SK-N-SH treated with all-trans-retinoic acid at 6 μM for 48 hours (cell line): ENCODE measurements at regions not wholly inside any gene's neighbourhood (a gene's known extent, or its start where the extent isn't known, plus 50 kb on each side); places are given as distances from the start of the nearest gene placed in this dataset.

ENCODE experiments used
- ARNTL ChIP-seq: fragments of 450-650 bp; formaldehyde crosslinking; IDR thresholded peaks from 2 replicates; pipeline ENCODE4 v1.5.0; 2020; ENCODE audit warnings: low read depth, mild to moderate bottlenecking, moderate library complexity, borderline replicate concordance
- CSDC2 ChIP-seq: fragments of 250-450 bp; sonication (Bioruptor Pico); IDR thresholded peaks from 2 replicates; pipeline ENCODE4 v1.5.0; 2020; ENCODE audit warnings: mild to moderate bottlenecking, moderate library complexity
- ESRRG ChIP-seq: fragments of 250-450 bp; sonication (Bioruptor Pico); IDR thresholded peaks from 2 replicates; pipeline ENCODE4 v1.6.1; 2021; ENCODE audit warnings: mild to moderate bottlenecking
- ISL1 ChIP-seq: fragments of 250-450 bp; sonication (Bioruptor Pico); IDR thresholded peaks from 2 replicates; pipeline ENCODE4 v2.1.2; 2022; ENCODE audit warnings: mild to moderate bottlenecking, moderate library complexity
- OSR1 ChIP-seq: fragments of 250-450 bp; sonication (Bioruptor Pico); IDR thresholded peaks from 2 replicates; pipeline ENCODE4 v1.8.0; 2022; ENCODE audit warnings: moderate library complexity, mild to moderate bottlenecking, inconsistent platforms
- RARB ChIP-seq: fragments of 250-450 bp; sonication (Bioruptor Pico); IDR thresholded peaks from 2 replicates; pipeline ENCODE4 v1.8.0; 2021; ENCODE audit warnings: mild to moderate bottlenecking, moderate library complexity
- TOX ChIP-seq: fragments of 250-450 bp; sonication (Bioruptor Pico); IDR thresholded peaks from 2 replicates; pipeline ENCODE4 v1.8.0; 2021; ENCODE audit warnings: mild to moderate bottlenecking, moderate library complexity, borderline replicate concordance
- ZFP3 ChIP-seq: fragments of 250-450 bp; sonication (Bioruptor Pico); IDR thresholded peaks from 2 replicates; pipeline ENCODE4 v1.5.0; 2020; ENCODE audit warnings: mild to moderate bottlenecking, moderate library complexity
- ZFP30 ChIP-seq: fragments of 450-650 bp; formaldehyde crosslinking; IDR thresholded peaks from 2 replicates; pipeline ENCODE4 v1.5.0; 2022; ENCODE audit warnings: mild to moderate bottlenecking, moderate library complexity
- ZNF565 ChIP-seq: fragments of 450-650 bp; formaldehyde crosslinking; conservative IDR thresholded peaks from 2 replicates; pipeline ENCODE4 v1.5.0; 2020; ENCODE audit warnings: low read depth, mild to moderate bottlenecking, moderate library complexity
- ZNF70 ChIP-seq: fragments of 450-650 bp; formaldehyde crosslinking; IDR thresholded peaks from 2 replicates; pipeline ENCODE4 v1.5.0; 2020; ENCODE audit warnings: mild to moderate bottlenecking, moderate library complexity
- ZNF8 ChIP-seq: fragments of 450-650 bp; formaldehyde crosslinking; IDR thresholded peaks from 2 replicates; pipeline ENCODE4 v1.5.0; 2020; ENCODE audit warnings: mild to moderate bottlenecking, moderate library complexity
- TF ChIP-seq, protein P1 (sequence below): fragments of 250-450 bp; sonication (Bioruptor Pico); IDR thresholded peaks from 2 replicates; pipeline ENCODE4 v1.5.0; 2020; ENCODE audit warnings: mild to moderate bottlenecking, moderate library complexity
- TF ChIP-seq, protein P2 (sequence below): fragments of 250-450 bp; sonication (Bioruptor Pico); IDR thresholded peaks from 2 replicates; pipeline ENCODE4 v1.8.0; 2021; ENCODE audit warnings: low read depth, mild to moderate bottlenecking, moderate library complexity, borderline replicate concordance

DNA sequence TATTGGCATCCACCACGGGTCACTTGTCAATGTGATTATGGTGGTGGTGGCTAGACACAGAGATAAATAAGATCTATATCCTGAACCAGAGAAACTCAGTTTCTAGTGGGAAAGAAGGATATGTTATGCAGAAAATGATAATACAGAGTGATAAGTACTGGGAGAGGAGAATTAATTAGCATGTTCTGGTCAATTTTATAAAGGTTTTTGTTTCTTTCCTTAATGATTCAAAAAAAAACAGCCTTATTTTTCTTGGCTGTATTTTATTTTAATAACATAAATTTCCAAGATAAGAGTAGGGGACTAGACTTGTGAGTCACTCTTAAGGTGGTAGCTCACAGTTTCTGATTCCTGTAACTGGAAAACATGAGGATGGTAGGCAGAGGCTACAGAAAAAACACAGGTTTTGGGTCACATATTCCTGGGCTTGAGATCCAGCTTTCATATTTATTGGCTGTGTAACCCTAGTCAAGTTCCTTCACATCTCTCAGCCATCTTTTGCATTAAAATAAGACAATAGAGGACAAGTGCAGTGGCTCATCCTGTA, 350.3 kb upstream of the RPS23 start:
- TF ChIP-seq, protein P1, sequence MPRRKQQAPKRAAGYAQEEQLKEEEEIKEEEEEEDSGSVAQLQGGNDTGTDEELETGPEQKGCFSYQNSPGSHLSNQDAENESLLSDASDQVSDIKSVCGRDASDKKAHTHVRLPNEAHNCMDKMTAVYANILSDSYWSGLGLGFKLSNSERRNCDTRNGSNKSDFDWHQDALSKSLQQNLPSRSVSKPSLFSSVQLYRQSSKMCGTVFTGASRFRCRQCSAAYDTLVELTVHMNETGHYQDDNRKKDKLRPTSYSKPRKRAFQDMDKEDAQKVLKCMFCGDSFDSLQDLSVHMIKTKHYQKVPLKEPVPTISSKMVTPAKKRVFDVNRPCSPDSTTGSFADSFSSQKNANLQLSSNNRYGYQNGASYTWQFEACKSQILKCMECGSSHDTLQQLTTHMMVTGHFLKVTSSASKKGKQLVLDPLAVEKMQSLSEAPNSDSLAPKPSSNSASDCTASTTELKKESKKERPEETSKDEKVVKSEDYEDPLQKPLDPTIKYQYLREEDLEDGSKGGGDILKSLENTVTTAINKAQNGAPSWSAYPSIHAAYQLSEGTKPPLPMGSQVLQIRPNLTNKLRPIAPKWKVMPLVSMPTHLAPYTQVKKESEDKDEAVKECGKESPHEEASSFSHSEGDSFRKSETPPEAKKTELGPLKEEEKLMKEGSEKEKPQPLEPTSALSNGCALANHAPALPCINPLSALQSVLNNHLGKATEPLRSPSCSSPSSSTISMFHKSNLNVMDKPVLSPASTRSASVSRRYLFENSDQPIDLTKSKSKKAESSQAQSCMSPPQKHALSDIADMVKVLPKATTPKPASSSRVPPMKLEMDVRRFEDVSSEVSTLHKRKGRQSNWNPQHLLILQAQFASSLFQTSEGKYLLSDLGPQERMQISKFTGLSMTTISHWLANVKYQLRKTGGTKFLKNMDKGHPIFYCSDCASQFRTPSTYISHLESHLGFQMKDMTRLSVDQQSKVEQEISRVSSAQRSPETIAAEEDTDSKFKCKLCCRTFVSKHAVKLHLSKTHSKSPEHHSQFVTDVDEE (CRISPR knock-in tag) = no peak
- no peak for TF ChIP-seq ZNF70 (CRISPR knock-in tag)
- no peak for TF ChIP-seq OSR1 (CRISPR knock-in tag)
- no peak for TF ChIP-seq ZFP3 (CRISPR knock-in tag)
- no peak for TF ChIP-seq ZNF565 (CRISPR knock-in tag)
- TF ChIP-seq ISL1 = peak; percentile 58; the same call in 1 of the 2 replicates
- no peak for TF ChIP-seq RARB (CRISPR knock-in tag)
- TF ChIP-seq CSDC2 = no peak
- TF ChIP-seq ESRRG (CRISPR knock-in tag) = no peak
- no peak for TF ChIP-seq ZFP30 (CRISPR knock-in tag)
- no peak for TF ChIP-seq TOX (CRISPR knock-in tag)
- no peak for TF ChIP-seq ZNF8 (CRISPR knock-in tag)
- TF ChIP-seq, protein P2, sequence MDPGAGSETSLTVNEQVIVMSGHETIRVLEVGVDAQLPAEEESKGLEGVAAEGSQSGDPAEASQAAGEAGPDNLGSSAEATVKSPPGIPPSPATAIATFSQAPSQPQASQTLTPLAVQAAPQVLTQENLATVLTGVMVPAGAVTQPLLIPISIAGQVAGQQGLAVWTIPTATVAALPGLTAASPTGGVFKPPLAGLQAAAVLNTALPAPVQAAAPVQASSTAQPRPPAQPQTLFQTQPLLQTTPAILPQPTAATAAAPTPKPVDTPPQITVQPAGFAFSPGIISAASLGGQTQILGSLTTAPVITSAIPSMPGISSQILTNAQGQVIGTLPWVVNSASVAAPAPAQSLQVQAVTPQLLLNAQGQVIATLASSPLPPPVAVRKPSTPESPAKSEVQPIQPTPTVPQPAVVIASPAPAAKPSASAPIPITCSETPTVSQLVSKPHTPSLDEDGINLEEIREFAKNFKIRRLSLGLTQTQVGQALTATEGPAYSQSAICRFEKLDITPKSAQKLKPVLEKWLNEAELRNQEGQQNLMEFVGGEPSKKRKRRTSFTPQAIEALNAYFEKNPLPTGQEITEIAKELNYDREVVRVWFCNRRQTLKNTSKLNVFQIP (CRISPR knock-in tag) = no peak
- no peak for TF ChIP-seq ARNTL
